IMR-90 (cell line): ENCODE measurements at regions not wholly inside any gene's neighbourhood (a gene's known extent, or its start where the extent isn't known, plus 50 kb on each side); places are given as distances from the start of the nearest gene placed in this dataset.

ENCODE experiments used
- ATAC-seq: fragments of 200-7000 bp; cut with Tn5 transposase; 2 replicates; pipeline ENCODE4 v1.9.1; 2020; ENCODE audit warnings: low read depth, mild to moderate bottlenecking, moderate library complexity
- BruUV-seq: library from RNA; stranded (reverse); fragments of 400-500 nt; replicated peaks from 2 replicates; lab custom pipeline; 2021; lab: Mats Ljungman, UMichigan
- CTCF ChIA-PET: fragments of 300-600 bp; formaldehyde crosslinking; extraction: SDS; loops from one replicate; lab custom pipeline; 2021; ENCODE audit warnings: antibody characterized with exemption; lab: Yijun Ruan, JAX
- POLR2A ChIA-PET: fragments of 300-600 bp; sonication (Branson Sonifier 250); formaldehyde crosslinking; loops from one replicate; lab custom pipeline; 2022; ENCODE audit warnings: antibody characterized with exemption; ENCODE audit not compliant: unreplicated experiment; lab: Charles Lee
- DNase-seq: peaks from one replicate; pipeline ENCODE4 v3.0.0; 2013
- H2AFZ ChIP-seq: replicated peaks from 2 replicates; pipeline ENCODE3; 2013; ENCODE audit warnings: low read length, mild to moderate bottlenecking; ENCODE audit not compliant: poor library complexity
- H2AK5ac ChIP-seq: 2 replicates; pipeline ENCODE4 v1.6.1; 2013; ENCODE audit warnings: low read depth, low read length, inconsistent platforms
- H2AK9ac ChIP-seq: replicated peaks from 2 replicates; pipeline ENCODE3; 2013; ENCODE audit warnings: mild to moderate bottlenecking, low read depth, low read length, moderate library complexity; ENCODE audit not compliant: poor library complexity
- H2BK120ac ChIP-seq: 2 replicates; pipeline ENCODE4 v1.6.1; 2013; ENCODE audit warnings: low read depth, low read length, inconsistent platforms
- H2BK15ac ChIP-seq: 3 replicates; pipeline ENCODE4 v1.6.1; 2013; ENCODE audit warnings: low read depth, low read length, inconsistent platforms
- H2BK20ac ChIP-seq: 2 replicates; pipeline ENCODE4 v1.6.1; 2013; ENCODE audit warnings: low read depth, mild to moderate bottlenecking, inconsistent platforms, low read length, moderate library complexity
- H2BK5ac ChIP-seq: 2 replicates; pipeline ENCODE4 v1.6.1; 2013; ENCODE audit warnings: mild to moderate bottlenecking, low read depth, low read length, inconsistent platforms; ENCODE audit not compliant: poor library complexity, severe bottlenecking
- H3K14ac ChIP-seq: replicated peaks from 2 replicates; pipeline ENCODE4 v1.6.1; 2013; ENCODE audit warnings: low read depth, low read length, inconsistent platforms
- H3K18ac ChIP-seq: 2 replicates; pipeline ENCODE4 v1.6.1; 2013; ENCODE audit warnings: low read depth, low read length, control low read depth
- H3K23ac ChIP-seq: 2 replicates; pipeline ENCODE4 v1.6.1; 2013; ENCODE audit warnings: low read depth, low read length, inconsistent platforms
- H3K27ac ChIP-seq: 2 replicates; pipeline ENCODE4 v1.5.1; 2013; ENCODE audit warnings: mild to moderate bottlenecking, control low read depth, low read length; ENCODE audit not compliant: insufficient read depth
- H3K27me3 ChIP-seq: 2 replicates; pipeline ENCODE4 v1.6.1; 2013; ENCODE audit warnings: low read length; ENCODE audit not compliant: control insufficient read depth, insufficient read depth
- H3K36me3 ChIP-seq: 2 replicates; pipeline ENCODE4 v1.6.1; 2013; ENCODE audit warnings: low read length, mixed read lengths; ENCODE audit not compliant: control insufficient read depth, insufficient read depth
- H3K4ac ChIP-seq: 2 replicates; pipeline ENCODE4 v1.6.1; 2013; ENCODE audit warnings: low read depth, low read length, inconsistent platforms
- H3K4me1 ChIP-seq: 2 replicates; pipeline ENCODE4 v1.6.1; 2013; ENCODE audit warnings: low read length, mixed read lengths; ENCODE audit not compliant: control insufficient read depth, insufficient read depth
- H3K4me2 ChIP-seq: 2 replicates; pipeline ENCODE4 v1.6.1; 2013; ENCODE audit warnings: low read depth, mild to moderate bottlenecking, control low read depth, low read length, moderate library complexity
- H3K4me3 ChIP-seq: 2 replicates; pipeline ENCODE4 v1.5.1; 2013; ENCODE audit warnings: low read depth, mild to moderate bottlenecking, control low read depth, low read length, moderate library complexity; ENCODE audit not compliant: insufficient read depth
- H3K56ac ChIP-seq: 2 replicates; pipeline ENCODE4 v1.6.1; 2013; ENCODE audit warnings: low read length, inconsistent platforms; ENCODE audit not compliant: insufficient read depth; ENCODE audit errors: extremely low read depth
- H3K79me1 ChIP-seq, 2 experiments: 2 replicates each; pipeline ENCODE4 v1.6.1; 2013; ENCODE audit warnings: low read length in 2 of 2, inconsistent platforms in 1 of 2, low read depth in 1 of 2
- H3K9ac ChIP-seq: 2 replicates; pipeline ENCODE4 v1.6.1; 2013; ENCODE audit warnings: low read depth, low read length, control low read depth
- H3K9me1 ChIP-seq: 2 replicates; pipeline ENCODE4 v1.6.1; 2013; ENCODE audit warnings: low read length, inconsistent platforms; ENCODE audit not compliant: insufficient read depth
- H3K9me3 ChIP-seq: 2 replicates; pipeline ENCODE4 v1.6.1; 2013; ENCODE audit warnings: low read length; ENCODE audit not compliant: control insufficient read depth, insufficient read depth
- H4K20me1 ChIP-seq: 2 replicates; pipeline ENCODE4 v1.6.1; 2013; ENCODE audit warnings: low read length, inconsistent platforms; ENCODE audit not compliant: insufficient read depth
- H4K5ac ChIP-seq: 2 replicates; pipeline ENCODE4 v1.6.1; 2013; ENCODE audit warnings: mild to moderate bottlenecking, low read depth, low read length, control low read depth
- H4K8ac ChIP-seq, 2 experiments: 2 replicates each; pipeline ENCODE4 v1.6.1; 2013; ENCODE audit warnings: low read depth in 2 of 2, low read length in 2 of 2, control low read depth in 1 of 2, inconsistent platforms in 1 of 2
- H4K91ac ChIP-seq: 2 replicates; pipeline ENCODE4 v1.6.1; 2013; ENCODE audit warnings: low read depth, low read length, inconsistent platforms; ENCODE audit not compliant: insufficient read depth
- CEBPB ChIP-seq: IDR thresholded peaks from 2 replicates; pipeline ENCODE4 v1.6.1; 2012; ENCODE audit warnings: low read depth, low read length, improper control_type of control experiment
- CHD1 ChIP-seq: IDR thresholded peaks from 2 replicates; pipeline ENCODE4 v1.6.1; 2012; ENCODE audit warnings: low read depth, low read length, improper control_type of control experiment
- ELK1 ChIP-seq: fragments of 150-350 bp; IDR thresholded peaks from 2 replicates; pipeline ENCODE4 v1.6.1; 2016; ENCODE audit warnings: low read depth, mild to moderate bottlenecking, low read length, moderate library complexity, borderline replicate concordance
- MAZ ChIP-seq: IDR thresholded peaks from 2 replicates; pipeline ENCODE4 v1.6.1; 2012; ENCODE audit warnings: low read depth, mild to moderate bottlenecking, low read length, improper control_type of control experiment, moderate library complexity, borderline replicate concordance
- MXI1 ChIP-seq: IDR thresholded peaks from 2 replicates; pipeline ENCODE4 v1.6.1; 2012; ENCODE audit warnings: low read depth, mild to moderate bottlenecking, low read length, moderate library complexity, borderline replicate concordance
- RFX5 ChIP-seq: IDR thresholded peaks from 2 replicates; pipeline ENCODE4 v1.8.0; 2012; ENCODE audit warnings: low read depth, mild to moderate bottlenecking, low read length, moderate library complexity
- SMC3 ChIP-seq: fragments of 150-350 bp; IDR thresholded peaks from 2 replicates; pipeline ENCODE4 v1.6.1; 2016; ENCODE audit warnings: low read depth, mild to moderate bottlenecking, antibody characterized with exemption, low read length, moderate library complexity
- USF2 ChIP-seq: fragments of 150-350 bp; IDR thresholded peaks from 2 replicates; pipeline ENCODE4 v1.6.1; 2017; ENCODE audit warnings: mild to moderate bottlenecking, antibody characterized with exemption, low read length, low read depth
- WGBS, 2 experiments: methylation state at CpG; one replicate each; pipeline versions ENCODE4 v1.1.5 to v1.1.7; 2013; ENCODE audit warnings: missing lambda C conversion rate in 2 of 2; ENCODE audit not compliant: insufficient read length in 1 of 2; ENCODE audit errors: extremely low coverage in 2 of 2; 5-methylcytosine and 5-hydroxymethylcytosine counted together
- dilution Hi-C: fragments of 300-500 bp; cut with HindIII; formaldehyde crosslinking; loops from one replicate; pipeline ENCODE4 v1.14.3; 2018; ENCODE audit warnings: low sequenced_read_pairs; ENCODE audit not compliant: unreplicated experiment
- in situ Hi-C: fragments of 300-500 bp; cut with MboI; formaldehyde crosslinking; loops from 3 replicates; pipeline ENCODE4 v1.14.3; 2019; ENCODE audit warnings: low sequenced_read_pairs, inconsistent platforms, mixed read lengths
- intact Hi-C: fragments of 100-400 bp; cut with micrococcal nuclease; formaldehyde crosslinking; loops from 2 replicates; pipeline ENCODE4 v1.10.0; 2022

GRCh38 chr5:4191041-4191440, 595.4 kb downstream of the IRX1 start:
- H2BK20ac ChIP-seq: no peak overlapping the region
- in situ Hi-C loops: no loop called here
- H3K18ac ChIP-seq: no peak overlapping the region

More at GRCh38 chr5:4191041-4191440, 595.4 kb downstream of the IRX1 start:
- Histone ChIP-seq H2AFZ (no peak overlapping the region), H2BK15ac (no peak overlapping the region), H3K4ac (no peak overlapping the region), H3K9ac (no peak overlapping the region), H2AK9ac (no peak overlapping the region), H4K91ac (no peak overlapping the region), H3K79me1 (no peaks in the 10 kb centered on the region), H4K5ac (no peak overlapping the region), H3K27ac (no peak overlapping the region), H4K20me1 (no peaks in the 10 kb centered on the region), H3K27me3 (no peaks in the 10 kb centered on the region), H3K56ac (no peak overlapping the region), H2AK5ac (no peak overlapping the region), H4K8ac (no peak overlapping the region), H3K9me1 (no peaks in the 10 kb centered on the region), H3K4me1 (no peaks in the 10 kb centered on the region), H3K23ac (no peak overlapping the region), H3K14ac (no peak overlapping the region), H3K9me3 (peaks cover 9% of the 10 kb centered on the region; the same call in 1 of the 2 replicates), H3K4me3 (no peak overlapping the region), H3K4me2 (no peak overlapping the region), H2BK5ac (no peak overlapping the region), H3K36me3 (no peaks in the 10 kb centered on the region), H2BK120ac (no peak overlapping the region)
- CTCF ChIA-PET: no interaction called here
- intact Hi-C loops (no loop called here), dilution Hi-C loops (no loop called here)
- no peak for ATAC-seq
- TF ChIP-seq CEBPB (no peak), MAZ (no peak), RFX5 (no peak), CHD1 (no peak), USF2 (no peak), SMC3 (no peak), ELK1 (no peak), MXI1 (no peak)
- no peak for DNase-seq
- POLR2A ChIA-PET: no interaction called here
- BruUV-seq: no TSS peak
- WGBS, 2 experiments: no CpG with 5 or more reads among the region's 3 CpGs
